SK-N-MC (cell line): ENCODE measurements at regions not wholly inside any gene's neighbourhood (a gene's known extent, or its start where the extent isn't known, plus 50 kb on each side); places are given as distances from the start of the nearest gene placed in this dataset.

Experiments used
- EZH2 ChIP-seq: fragments of 200-600 bp; sonication (generic); IDR thresholded peaks from one replicate; pipeline ENCODE4 v1.6.1; 2017; ENCODE audit warnings: antibody characterized with exemption
- FOXP2 ChIP-seq: optimal IDR thresholded peaks from 2 replicates; pipeline ENCODE3; 2011; ENCODE audit warnings: mild to moderate bottlenecking, moderate library complexity; ENCODE audit not compliant: insufficient read depth; ENCODE audit errors: extremely low read length, control extremely low read depth
- POLR2AphosphoS5 ChIP-seq: IDR thresholded peaks from 2 replicates; pipeline ENCODE4 v1.6.1; 2012; ENCODE audit warnings: mild to moderate bottlenecking, low read depth, low read length, borderline replicate concordance

DNA sequence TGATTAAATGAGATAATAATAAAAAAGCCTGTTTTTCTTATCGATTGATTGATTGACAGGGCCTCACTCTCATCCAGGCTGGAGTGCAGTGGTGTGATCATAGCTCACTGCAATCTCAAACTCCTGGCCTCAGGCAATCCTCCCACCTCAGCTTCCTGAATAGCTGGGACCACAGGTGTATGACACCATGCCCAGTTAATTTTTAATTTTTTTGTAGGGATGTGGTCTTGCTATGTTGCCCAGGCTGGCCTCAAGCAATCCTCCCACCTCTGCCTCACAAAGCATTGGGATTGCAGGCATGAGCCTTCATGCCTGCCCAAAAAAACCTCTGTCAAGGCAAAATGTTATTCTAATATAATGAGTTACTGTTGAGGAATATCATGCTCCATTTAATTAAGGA lies 346.4 kb upstream of the DAB1 start:
- TF ChIP-seq POLR2AphosphoS5 (no peak), EZH2 (no peak), FOXP2 (no peak)
